Transverse colon (tissue), 4 donors: ENCODE measurements at regions not wholly inside any gene's neighbourhood (a gene's known extent, or its start where the extent isn't known, plus 50 kb on each side); places are given as distances from the start of the nearest gene placed in this dataset.

Experiments
- DNase-seq: peaks from one replicate; pipeline ENCODE4 v3.0.0-alpha.2; 2019
- H3K27ac ChIP-seq, 4 donors: fragments of 200-600 bp; sonication (generic); 2 replicates each; pipeline ENCODE4 v1.5.1; 2016 to 2018; ENCODE audit warnings: inconsistent platforms in 4 of 4
- H3K27me3 ChIP-seq: fragments of 200-600 bp; sonication (generic); 2 replicates; pipeline ENCODE4 v1.5.1; 2017; ENCODE audit warnings: inconsistent platforms
- H3K36me3 ChIP-seq, 4 donors: fragments of 200-600 bp; sonication (generic); 2 replicates each; pipeline ENCODE4 v1.5.1; 2017 to 2019; ENCODE audit warnings: inconsistent platforms in 4 of 4
- H3K4me1 ChIP-seq, 4 donors: fragments of 200-600 bp; sonication (generic); 2 replicates each; pipeline ENCODE4 v1.5.1; 2017 to 2020; ENCODE audit warnings: inconsistent platforms in 4 of 4
- H3K4me3 ChIP-seq, 4 donors: fragments of 200-600 bp; sonication (generic); 1 replicate in 1 of 4; 2 replicates in 3 of 4; pipeline versions ENCODE4 v1.5.1 to v1.6.1; 2017 to 2019; ENCODE audit warnings: inconsistent platforms in 4 of 4
- H3K9me3 ChIP-seq, 2 donors: fragments of 200-600 bp; sonication (generic); 2 replicates each; pipeline ENCODE4 v1.5.1; 2017 to 2019; ENCODE audit warnings: inconsistent platforms in 2 of 2
- CTCF ChIP-seq, 5 experiments: fragments of 200-600 bp in 3 of 5; fragments of 450-650 bp in 2 of 5; sonication (generic) in 3 of 5; IDR thresholded peaks; 1 replicate in 2 of 5; 2 replicates in 3 of 5; pipeline ENCODE4 v1.5.1; 2016 to 2017; ENCODE audit warnings: antibody characterized with exemption in 5 of 5, inconsistent platforms in 3 of 5, mild to moderate bottlenecking in 2 of 5, moderate library complexity in 1 of 5
- EP300 ChIP-seq: sonication (generic); formaldehyde crosslinking; IDR thresholded peaks from one replicate; pipeline ENCODE4 v1.6.1; 2017; ENCODE audit warnings: antibody characterized with exemption, low read depth
- POLR2A ChIP-seq: fragments of 450-650 bp; IDR thresholded peaks from one replicate; pipeline ENCODE4 v1.6.1; 2016; ENCODE audit warnings: antibody characterized with exemption, mild to moderate bottlenecking, moderate library complexity
- POLR2AphosphoS5 ChIP-seq, 3 donors: sonication (generic); formaldehyde crosslinking; IDR thresholded peaks; one replicate each; pipeline ENCODE4 v1.6.1; 2016; ENCODE audit warnings: antibody characterized with exemption in 3 of 3
- WGBS, 2 donors: methylation state at CpG; one replicate each; pipeline ENCODE4 v1.1.5; 2018; ENCODE audit warnings: low coverage in 1 of 2; 5-methylcytosine and 5-hydroxymethylcytosine counted together
- in situ Hi-C, 4 donors: fragments of 200-750 bp; cut with MboI; loops; one replicate each; pipeline versions ENCODE4 v1.15.0 to v1.15.1; 2017; ENCODE audit warnings: low sequenced_read_pairs in 3 of 4, low pct_ligation_motif_present in 1 of 4, low pct_unique_long_range_greater_than_20kb in 1 of 4
- intact Hi-C: fragments of 100-400 bp; cut with DNase I; formaldehyde crosslinking; loops from one replicate; pipeline ENCODE4 v1.15.1; 2023; ENCODE audit warnings: low total_unique reads

- intact Hi-C loops = no loop called here
- no peak for TF ChIP-seq EP300
- no peak for TF ChIP-seq POLR2A
- no peak for TF ChIP-seq CTCF (IDR thresholded peaks at IDR 0.05)
- no peak for TF ChIP-seq POLR2AphosphoS5 (IDR thresholded peaks at IDR 0.05)
These were observed 195.7 kb upstream of the STEAP1 start for GRCh38 chr7:89958525-89959068.

DNA sequence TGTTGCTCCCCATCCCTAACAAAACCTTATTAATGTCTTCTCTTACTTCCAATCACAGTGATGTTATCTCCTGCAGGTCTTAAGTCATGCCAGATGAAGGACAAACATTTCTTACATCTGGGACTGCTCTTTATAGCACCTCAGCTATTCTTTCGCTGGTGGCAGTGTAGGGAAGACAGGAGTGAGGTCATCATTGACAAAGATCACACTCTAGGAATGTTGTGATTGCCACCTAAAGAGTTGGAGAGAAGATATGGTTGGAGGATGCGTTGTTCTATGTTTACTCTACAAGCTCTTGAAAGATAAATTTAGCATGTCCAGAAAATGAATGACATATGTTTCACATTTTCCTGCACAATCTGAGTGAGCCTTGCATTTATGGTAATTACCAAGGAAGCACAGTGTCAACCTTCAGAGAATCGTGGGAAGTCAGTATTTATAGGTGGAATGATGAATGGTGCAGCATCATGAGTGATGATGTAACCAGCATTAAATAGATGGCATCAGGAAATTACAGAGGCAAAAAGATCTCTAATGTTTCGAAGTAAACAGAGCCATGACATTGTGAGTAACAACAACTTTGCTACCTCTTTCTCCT is 188.1 kb upstream of the STEAP1 start:
- TF ChIP-seq POLR2AphosphoS5 (IDR thresholded peaks at IDR 0.05) (no peak), EP300 (no peak), CTCF (IDR thresholded peaks at IDR 0.05) (no peak), POLR2A (no peak)
- no peak overlapping the region for H3K4me3 ChIP-seq
- H3K4me1 ChIP-seq = no peaks in the 10 kb centered on the region
- no peaks in the 10 kb centered on the region for H3K36me3 ChIP-seq
- H3K9me3 ChIP-seq = no peaks in the 10 kb centered on the region
- intact Hi-C loops = no loop called here
- no peak for DNase-seq
- H3K27me3 ChIP-seq = no peaks in the 10 kb centered on the region
- WGBS, 2 donors = 46 to 64% methylated on average over 3 to 4 of the region's 4 CpGs
- no peak overlapping the region for H3K27ac ChIP-seq
- in situ Hi-C loops = loop anchor here in 1 of 4 donors (25.0 kb wide), 1 partner anchor 96 kb away; no protein-coding TSS in a partner anchor

More at GRCh38 chr7:89958525-89959068, 195.7 kb upstream of the STEAP1 start:
- in situ Hi-C loops = loop anchor here in 1 of 4 donors (25.0 kb wide), 1 partner anchor 104 kb away; no protein-coding TSS in a partner anchor
- Histone ChIP-seq H3K9me3 (no peaks in the 10 kb centered on the region), H3K27me3 (no peaks in the 10 kb centered on the region), H3K4me3 (no peak overlapping the region), H3K4me1 (no peaks in the 10 kb centered on the region), H3K36me3 (no peaks in the 10 kb centered on the region), H3K27ac (no peak overlapping the region)
- no peak for DNase-seq

DNA sequence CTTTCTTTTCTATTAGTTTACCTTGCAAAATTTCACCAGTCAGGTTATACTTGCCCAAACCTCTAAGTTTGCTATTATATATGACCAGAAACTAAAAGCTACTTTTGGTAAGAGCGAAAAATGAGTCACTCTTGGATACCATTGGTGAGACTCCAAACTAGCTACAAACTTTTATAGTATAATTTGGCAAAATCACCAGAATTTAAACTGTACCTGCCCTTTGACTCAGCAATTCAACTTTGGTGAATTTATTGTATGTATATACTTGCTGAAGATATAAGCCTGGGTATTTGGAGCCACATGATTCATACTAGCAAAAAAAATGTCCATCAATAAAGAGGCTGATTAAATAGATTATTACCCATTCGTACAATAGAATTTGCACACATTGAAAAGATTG is 178.7 kb upstream of the STEAP1 start:
- no peak overlapping the region for H3K27ac ChIP-seq
- no peaks in the 10 kb centered on the region for H3K9me3 ChIP-seq
- H3K4me1 ChIP-seq = no peaks in the 10 kb centered on the region
- H3K36me3 ChIP-seq = no peaks in the 10 kb centered on the region
- no peak for DNase-seq
- 73 to 83% methylated on average over 2 of the region's 2 CpGs for WGBS, 2 donors
- intact Hi-C loops = no loop called here
- H3K4me3 ChIP-seq = no peak overlapping the region
- in situ Hi-C loops = no loop called here
- no peaks in the 10 kb centered on the region for H3K27me3 ChIP-seq
- TF ChIP-seq POLR2AphosphoS5 (IDR thresholded peaks at IDR 0.05) (no peak), POLR2A (no peak), CTCF (IDR thresholded peaks at IDR 0.05) (no peak), EP300 (no peak)

- WGBS, 2 donors = 54 to 61% methylated on average over 3 of the region's 3 CpGs
- Histone ChIP-seq H3K4me3 (no peak overlapping the region), H3K36me3 (no peaks in the 10 kb centered on the region), H3K9me3 (no peaks in the 10 kb centered on the region), H3K4me1 (no peaks in the 10 kb centered on the region), H3K27me3 (no peaks in the 10 kb centered on the region), H3K27ac (no peak overlapping the region)
- TF ChIP-seq POLR2A = no peak
- no peak for TF ChIP-seq EP300
- TF ChIP-seq CTCF (IDR thresholded peaks at IDR 0.05) = no peak
- TF ChIP-seq POLR2AphosphoS5 (IDR thresholded peaks at IDR 0.05) = no peak
- in situ Hi-C loops = no loop called here
- intact Hi-C loops = loop anchor here (5.0 kb wide), 1 partner anchor 1615 kb away; no protein-coding TSS in a partner anchor
- DNase-seq = no peak
These were observed 166.6 kb upstream of the STEAP1 start for GRCh38 chr7:89987665-89988064.
